Astrocyte (in vitro differentiated cells and primary cell): ENCODE measurements at regions not wholly inside any gene's neighbourhood (a gene's known extent, or its start where the extent isn't known, plus 50 kb on each side); places are given as distances from the start of the nearest gene placed in this dataset.

Source experiments
- DNase-seq: peaks from one replicate; pipeline ENCODE4 v3.0.0-alpha.2; 2010; ENCODE audit warnings: low read depth
- FAIRE-seq: peaks from 2 replicates; lab custom pipeline; 2011; peaks lifted over from hg19 to GRCh38; lab: Jason Lieb, UNC
- H2AFZ ChIP-seq: 2 replicates; pipeline ENCODE4 v1.6.0; 2012; ENCODE audit warnings: low read depth, low read length, inconsistent platforms
- H3K27ac ChIP-seq: 2 replicates; pipeline ENCODE4 v1.5.1; 2011; ENCODE audit warnings: low read depth, low read length, inconsistent platforms
- H3K27me3 ChIP-seq: 2 replicates; pipeline ENCODE4 v1.6.0; 2011; ENCODE audit warnings: low read length, inconsistent platforms; ENCODE audit not compliant: insufficient read depth
- H3K36me3 ChIP-seq: 2 replicates; pipeline ENCODE4 v1.5.1; 2011; ENCODE audit warnings: low read length, inconsistent platforms; ENCODE audit not compliant: insufficient read depth
- H3K4me1 ChIP-seq: 2 replicates; pipeline ENCODE4 v1.5.1; 2011; ENCODE audit warnings: low read length, inconsistent platforms; ENCODE audit not compliant: insufficient read depth
- H3K4me2 ChIP-seq: 2 replicates; pipeline ENCODE4 v1.6.0; 2012; ENCODE audit warnings: low read length, inconsistent platforms
- H3K4me3 ChIP-seq: 2 replicates; pipeline ENCODE4 v1.5.1; 2011; ENCODE audit warnings: low read depth, mild to moderate bottlenecking, low read length, inconsistent platforms; ENCODE audit not compliant: insufficient read depth
- H3K79me2 ChIP-seq: 2 replicates; pipeline ENCODE4 v1.6.0; 2012; ENCODE audit warnings: mild to moderate bottlenecking, low read length, inconsistent platforms; ENCODE audit not compliant: insufficient read depth
- H3K9ac ChIP-seq: 2 replicates; pipeline ENCODE4 v1.6.0; 2012; ENCODE audit warnings: mild to moderate bottlenecking, low read length, inconsistent platforms
- H3K9me3 ChIP-seq: 2 replicates; pipeline ENCODE4 v1.5.1; 2012; ENCODE audit warnings: low read depth, mild to moderate bottlenecking, low read length, inconsistent platforms; ENCODE audit not compliant: insufficient read depth
- H4K20me1 ChIP-seq: 2 replicates; pipeline ENCODE4 v1.6.0; 2012; ENCODE audit warnings: low read length, inconsistent platforms; ENCODE audit not compliant: insufficient read depth
- H3K27ac Mint-ChIP-seq: one replicate; pipeline ENCODE4 v1.8.0; 2021; ENCODE audit warnings: mild to moderate bottlenecking, mixed read lengths; ENCODE audit not compliant: unreplicated experiment
- H3K27me3 Mint-ChIP-seq: one replicate; pipeline ENCODE4 v1.8.0; 2021; ENCODE audit warnings: low read depth, mixed read lengths; ENCODE audit not compliant: unreplicated experiment
- H3K36me3 Mint-ChIP-seq: one replicate; pipeline ENCODE4 v1.8.0; 2021; ENCODE audit warnings: low read depth, mixed read lengths; ENCODE audit not compliant: unreplicated experiment
- H3K4me1 Mint-ChIP-seq: one replicate; pipeline ENCODE4 v1.8.0; 2021; ENCODE audit warnings: low read depth, mixed read lengths; ENCODE audit not compliant: unreplicated experiment
- H3K4me3 Mint-ChIP-seq: one replicate; pipeline ENCODE4 v1.8.0; 2021; ENCODE audit warnings: mild to moderate bottlenecking, moderate library complexity, mixed read lengths; ENCODE audit not compliant: unreplicated experiment
- H3K9me3 Mint-ChIP-seq: one replicate; pipeline ENCODE4 v1.8.0; 2021; ENCODE audit warnings: mild to moderate bottlenecking, mixed read lengths; ENCODE audit not compliant: unreplicated experiment
- EZH2 ChIP-seq: IDR thresholded peaks from 2 replicates; pipeline ENCODE4 v1.6.1; 2012; ENCODE audit warnings: mild to moderate bottlenecking, low read length, inconsistent platforms; ENCODE audit not compliant: insufficient read depth
- TF ChIP-seq, protein P1 (sequence below): IDR thresholded peaks from 2 replicates; pipeline ENCODE4 v1.5.1; 2011; ENCODE audit warnings: low read depth, mild to moderate bottlenecking, inconsistent platforms, low read length, moderate library complexity; ENCODE audit not compliant: insufficient read depth

DNA sequence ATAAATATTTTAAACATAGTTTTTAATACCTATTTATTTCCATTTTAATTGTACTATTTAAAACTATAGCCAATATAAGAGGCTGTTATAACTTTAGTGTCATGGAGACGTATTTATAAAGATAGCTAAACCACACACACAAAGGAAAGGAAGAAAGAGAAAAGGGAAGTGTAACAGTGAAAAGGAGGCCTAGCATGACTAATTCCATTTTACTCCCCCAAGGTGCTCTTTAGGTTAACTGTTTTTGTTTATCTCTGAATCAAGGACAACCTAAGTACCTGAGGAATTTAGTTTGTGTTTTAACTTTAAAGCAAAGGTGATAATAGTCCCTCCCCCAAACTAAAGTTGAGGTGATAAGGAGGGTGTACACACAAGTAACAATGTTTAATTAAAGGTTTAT is 1188.9 kb upstream of the C9orf72 start:
- Mint-ChIP-seq H3K4me3 (no peak overlapping the region), H3K4me1 (peaks cover 3% of the 10 kb centered on the region), H3K27me3 (no peaks in the 10 kb centered on the region), H3K36me3 (no peaks in the 10 kb centered on the region), H3K9me3 (no peaks in the 10 kb centered on the region), H3K27ac (no peak overlapping the region)
- Histone ChIP-seq H3K9me3 (no peaks in the 10 kb centered on the region), H3K27me3 (no peaks in the 10 kb centered on the region), H3K9ac (no peak overlapping the region), H3K4me3 (no peak overlapping the region), H3K27ac (no peak overlapping the region), H3K36me3 (no peaks in the 10 kb centered on the region), H3K79me2 (no peaks in the 10 kb centered on the region), H3K4me1 (no peaks in the 10 kb centered on the region), H3K4me2 (no peak overlapping the region), H2AFZ (no peak overlapping the region), H4K20me1 (no peaks in the 10 kb centered on the region)
- TF ChIP-seq, protein P1, sequence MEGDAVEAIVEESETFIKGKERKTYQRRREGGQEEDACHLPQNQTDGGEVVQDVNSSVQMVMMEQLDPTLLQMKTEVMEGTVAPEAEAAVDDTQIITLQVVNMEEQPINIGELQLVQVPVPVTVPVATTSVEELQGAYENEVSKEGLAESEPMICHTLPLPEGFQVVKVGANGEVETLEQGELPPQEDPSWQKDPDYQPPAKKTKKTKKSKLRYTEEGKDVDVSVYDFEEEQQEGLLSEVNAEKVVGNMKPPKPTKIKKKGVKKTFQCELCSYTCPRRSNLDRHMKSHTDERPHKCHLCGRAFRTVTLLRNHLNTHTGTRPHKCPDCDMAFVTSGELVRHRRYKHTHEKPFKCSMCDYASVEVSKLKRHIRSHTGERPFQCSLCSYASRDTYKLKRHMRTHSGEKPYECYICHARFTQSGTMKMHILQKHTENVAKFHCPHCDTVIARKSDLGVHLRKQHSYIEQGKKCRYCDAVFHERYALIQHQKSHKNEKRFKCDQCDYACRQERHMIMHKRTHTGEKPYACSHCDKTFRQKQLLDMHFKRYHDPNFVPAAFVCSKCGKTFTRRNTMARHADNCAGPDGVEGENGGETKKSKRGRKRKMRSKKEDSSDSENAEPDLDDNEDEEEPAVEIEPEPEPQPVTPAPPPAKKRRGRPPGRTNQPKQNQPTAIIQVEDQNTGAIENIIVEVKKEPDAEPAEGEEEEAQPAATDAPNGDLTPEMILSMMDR, result no peak
- TF ChIP-seq EZH2, result no peak
- no peak for DNase-seq
- no peak for FAIRE-seq

DNA sequence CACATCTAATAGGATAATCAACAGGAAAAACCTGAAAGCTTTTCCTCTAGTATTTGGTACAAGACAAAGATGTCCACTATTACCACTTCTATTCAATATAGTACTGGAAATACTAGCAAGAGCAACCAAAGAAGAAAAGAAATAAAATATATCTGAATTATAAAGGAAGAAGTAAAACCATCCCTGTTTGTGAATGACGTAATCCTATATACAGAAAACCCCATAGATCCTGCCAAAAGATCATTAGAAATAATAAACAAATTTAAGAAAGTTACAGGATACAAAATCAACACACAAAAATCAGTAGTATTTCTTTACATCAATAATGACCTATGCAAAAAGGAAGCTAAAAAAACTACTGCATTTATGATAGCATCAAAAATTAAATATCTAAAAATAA is 1191.3 kb upstream of the C9orf72 start:
- Mint-ChIP-seq H3K27me3 (no peaks in the 10 kb centered on the region), H3K36me3 (no peaks in the 10 kb centered on the region), H3K4me3 (no peak overlapping the region), H3K4me1 (no peaks in the 10 kb centered on the region), H3K27ac (no peak overlapping the region), H3K9me3 (no peaks in the 10 kb centered on the region)
- Histone ChIP-seq H3K27ac (no peak overlapping the region), H3K36me3 (no peaks in the 10 kb centered on the region), H2AFZ (no peak overlapping the region), H3K4me2 (no peak overlapping the region), H3K9me3 (no peaks in the 10 kb centered on the region), H4K20me1 (no peaks in the 10 kb centered on the region), H3K9ac (no peak overlapping the region), H3K4me1 (no peaks in the 10 kb centered on the region), H3K27me3 (no peaks in the 10 kb centered on the region), H3K4me3 (no peak overlapping the region), H3K79me2 (no peaks in the 10 kb centered on the region)
- DNase-seq, result no peak
- no peak for FAIRE-seq
- TF ChIP-seq, protein P1, result no peak
- TF ChIP-seq EZH2, result no peak

- Histone ChIP-seq H3K4me3 (no peak overlapping the region), H2AFZ (no peak overlapping the region), H3K36me3 (no peaks in the 10 kb centered on the region), H3K27ac (no peak overlapping the region), H3K79me2 (no peaks in the 10 kb centered on the region), H3K27me3 (no peaks in the 10 kb centered on the region), H3K9ac (no peak overlapping the region), H3K4me2 (no peak overlapping the region), H3K4me1 (no peaks in the 10 kb centered on the region), H4K20me1 (no peaks in the 10 kb centered on the region), H3K9me3 (no peaks in the 10 kb centered on the region)
- no peaks in the 10 kb centered on the region for H3K36me3 Mint-ChIP-seq
- H3K4me1 Mint-ChIP-seq, result peaks cover 1% of the 10 kb centered on the region
- FAIRE-seq, result no peak
- no peak for TF ChIP-seq EZH2
- no peaks in the 10 kb centered on the region for H3K9me3 Mint-ChIP-seq
- no peak overlapping the region for H3K27ac Mint-ChIP-seq
- no peaks in the 10 kb centered on the region for H3K27me3 Mint-ChIP-seq
- no peak overlapping the region for H3K4me3 Mint-ChIP-seq
- DNase-seq, result no peak
Measured at GRCh38 chr9:28770226-28770625, 1196.9 kb upstream of the C9orf72 start.
